ENCODE measurements at regions not wholly inside any gene's neighbourhood (a gene's known extent, or its start where the extent isn't known, plus 50 kb on each side); places are given as distances from the start of the nearest gene placed in this dataset.

GRCh38 chr13:106145070-106145469, 390.4 kb downstream of the EFNB2 start:
- TF ChIP-seq CTCF (IDR thresholded peaks at IDR 0.05; ENCODE audit: low read length), result no peak
- TF ChIP-seq EZH2 (IDR thresholded peaks at IDR 0.05; ENCODE audit: borderline replicate concordance, low read length), result no peak
